KMS-11 (cell line): ENCODE measurements at regions not wholly inside any gene's neighbourhood (a gene's known extent, or its start where the extent isn't known, plus 50 kb on each side); places are given as distances from the start of the nearest gene placed in this dataset.

Experiments used
- H2AFZ ChIP-seq: fragments of 200-600 bp; sonication (generic); 2 replicates; pipeline ENCODE4 v1.6.1; 2016; ENCODE audit warnings: antibody characterized with exemption, mixed run types, low read depth
- H3K27ac ChIP-seq: fragments of 200-600 bp; sonication (generic); 2 replicates; pipeline ENCODE4 v1.6.1; 2016; ENCODE audit warnings: mild to moderate bottlenecking, mixed run types
- H3K27me3 ChIP-seq: fragments of 200-600 bp; sonication (generic); 2 replicates; pipeline ENCODE4 v1.6.1; 2017; ENCODE audit warnings: mild to moderate bottlenecking, low read depth, mixed run types, moderate library complexity; ENCODE audit not compliant: insufficient read depth
- H3K36me3 ChIP-seq: fragments of 200-600 bp; sonication (generic); 2 replicates; pipeline ENCODE4 v1.6.1; 2017; ENCODE audit warnings: mild to moderate bottlenecking, mixed run types; ENCODE audit not compliant: insufficient read depth
- H3K4me1 ChIP-seq: fragments of 200-600 bp; sonication (generic); 2 replicates; pipeline ENCODE4 v1.6.1; 2016; ENCODE audit warnings: mild to moderate bottlenecking, low read depth, mixed run types; ENCODE audit not compliant: poor library complexity, severe bottlenecking
- H3K4me2 ChIP-seq: fragments of 200-600 bp; sonication (generic); 2 replicates; pipeline ENCODE4 v1.7.0; 2016; ENCODE audit warnings: mild to moderate bottlenecking, mixed run types
- H3K4me3 ChIP-seq: fragments of 200-600 bp; sonication (generic); IDR thresholded peaks from 2 replicates; pipeline ENCODE4 v1.6.1; 2017; ENCODE audit warnings: low read depth, low read length, mixed read lengths; ENCODE audit not compliant: insufficient read depth
- H3K79me2 ChIP-seq: fragments of 200-600 bp; sonication (generic); 2 replicates; pipeline ENCODE4 v1.6.1; 2016; ENCODE audit warnings: low read depth, mixed run types; ENCODE audit not compliant: insufficient read depth
- H3K9ac ChIP-seq: fragments of 200-600 bp; sonication (generic); 2 replicates; pipeline ENCODE4 v1.6.1; 2016; ENCODE audit warnings: mild to moderate bottlenecking, mixed run types
- H4K20me1 ChIP-seq: fragments of 200-600 bp; sonication (generic); 2 replicates; pipeline ENCODE4 v1.6.1; 2016; ENCODE audit warnings: mild to moderate bottlenecking, mixed run types; ENCODE audit not compliant: insufficient read depth
- CTCF ChIP-seq: fragments of 200-600 bp; sonication (generic); conservative IDR thresholded peaks from 2 replicates; pipeline ENCODE4 v1.6.1; 2017; ENCODE audit warnings: low read depth, mild to moderate bottlenecking, antibody characterized with exemption, low read length, moderate library complexity, mixed read lengths

- H3K4me1 ChIP-seq: no peaks in the 10 kb centered on the region
- no peaks in the 10 kb centered on the region for H4K20me1 ChIP-seq
- H3K4me2 ChIP-seq: no peak overlapping the region
- no peak overlapping the region for H3K9ac ChIP-seq
- H3K27ac ChIP-seq: no peak overlapping the region
- no peaks in the 10 kb centered on the region for H3K27me3 ChIP-seq
- H3K79me2 ChIP-seq: no peaks in the 10 kb centered on the region
- no peak overlapping the region for H2AFZ ChIP-seq
- no peaks in the 10 kb centered on the region for H3K36me3 ChIP-seq
- TF ChIP-seq CTCF: no peak
- H3K4me3 ChIP-seq: no peak overlapping the region
These were observed 206.5 kb upstream of the TCF4 start for GRCh38 chr18:55794288-55795052.

- no peak overlapping the region for H2AFZ ChIP-seq
- H3K79me2 ChIP-seq: no peaks in the 10 kb centered on the region
- H3K27me3 ChIP-seq: no peaks in the 10 kb centered on the region
- H3K27ac ChIP-seq: no peak overlapping the region
- TF ChIP-seq CTCF: no peak
- H3K9ac ChIP-seq: no peak overlapping the region
- H3K36me3 ChIP-seq: no peaks in the 10 kb centered on the region
- no peaks in the 10 kb centered on the region for H4K20me1 ChIP-seq
- no peak overlapping the region for H3K4me3 ChIP-seq
- H3K4me2 ChIP-seq: no peak overlapping the region
- H3K4me1 ChIP-seq: no peaks in the 10 kb centered on the region
These were observed 202.3 kb upstream of the TCF4 start for GRCh38 chr18:55790296-55790695.

GRCh38 chr18:55787536-55788073, 199.6 kb upstream of the TCF4 start:
- H2AFZ ChIP-seq: no peak overlapping the region
- no peak for TF ChIP-seq CTCF
- H3K79me2 ChIP-seq: no peaks in the 10 kb centered on the region
- H3K4me3 ChIP-seq: no peak overlapping the region
- H4K20me1 ChIP-seq: no peaks in the 10 kb centered on the region
- no peak overlapping the region for H3K27ac ChIP-seq
- no peak overlapping the region for H3K9ac ChIP-seq
- H3K36me3 ChIP-seq: no peaks in the 10 kb centered on the region
- H3K4me1 ChIP-seq: no peaks in the 10 kb centered on the region
- H3K4me2 ChIP-seq: no peak overlapping the region
- no peaks in the 10 kb centered on the region for H3K27me3 ChIP-seq

- no peak overlapping the region for H3K27ac ChIP-seq
- no peaks in the 10 kb centered on the region for H3K36me3 ChIP-seq
- no peak overlapping the region for H3K4me3 ChIP-seq
- H3K79me2 ChIP-seq: no peaks in the 10 kb centered on the region
- no peaks in the 10 kb centered on the region for H3K4me1 ChIP-seq
- H3K4me2 ChIP-seq: no peak overlapping the region
- H4K20me1 ChIP-seq: no peaks in the 10 kb centered on the region
- no peaks in the 10 kb centered on the region for H3K27me3 ChIP-seq
- TF ChIP-seq CTCF: no peak
- no peak overlapping the region for H2AFZ ChIP-seq
- no peak overlapping the region for H3K9ac ChIP-seq
These were observed 198.8 kb upstream of the TCF4 start for GRCh38 chr18:55786651-55787272.
